GM18499 (cell line): ENCODE measurements at regions not wholly inside any gene's neighbourhood (a gene's known extent, or its start where the extent isn't known, plus 50 kb on each side); places are given as distances from the start of the nearest gene placed in this dataset.
A peak's percentile ranks its signal among the peaks of the same experiment; 100 is the strongest.
"Not testable (repeated sequence)": the region's sequence is repeated elsewhere in the genome, so short reads cannot be mapped to it uniquely, and the experiment has no call there.

Experiments
- ATAC-seq: cut with Tn5 transposase; IDR thresholded peaks from one replicate; pipeline ENCODE4 v1.9.1; 2021; ENCODE audit warnings: moderate number of reproducible peaks; ENCODE audit not compliant: insufficient read depth, unreplicated experiment

DNA sequence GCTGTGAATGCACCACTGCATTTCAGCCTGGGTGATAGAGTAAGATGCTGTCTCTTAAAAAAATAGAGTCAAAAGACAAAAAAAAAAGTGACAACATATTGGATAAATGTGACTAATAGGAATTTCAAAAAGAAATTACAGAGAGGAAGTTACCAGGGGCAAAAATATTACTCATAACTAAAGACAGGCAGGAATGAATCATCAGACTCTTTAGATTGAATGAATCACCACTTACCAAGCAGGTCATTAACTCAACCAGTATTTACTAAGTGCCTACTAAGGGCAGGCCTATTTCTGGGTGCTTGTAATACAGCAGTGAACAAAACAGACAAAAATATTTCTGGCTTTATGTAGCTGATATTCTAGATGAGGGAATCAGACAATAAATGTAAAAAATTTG, 301.3 kb downstream of the UBE2NL start:
- peak; percentile 85 for ATAC-seq

DNA sequence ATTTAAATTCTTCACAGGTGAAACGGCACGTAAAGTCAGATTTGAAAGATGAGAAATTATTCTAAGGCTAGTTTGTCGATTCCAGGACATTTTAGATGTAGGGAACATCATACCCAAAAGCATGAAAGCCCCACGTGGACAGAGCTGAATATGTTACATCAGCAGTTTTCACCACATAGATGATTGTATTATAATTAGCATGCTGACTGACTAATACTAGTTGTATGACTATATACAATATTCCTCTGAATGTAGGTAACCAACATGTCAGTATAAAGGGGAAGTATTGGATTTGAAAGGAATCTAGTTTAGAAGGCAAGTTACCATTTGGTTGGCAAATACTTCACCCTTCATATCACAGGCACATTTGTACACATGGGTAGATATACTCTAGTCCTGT, 304.6 kb downstream of the UBE2NL start:
- ATAC-seq: not testable (repeated sequence)

DNA sequence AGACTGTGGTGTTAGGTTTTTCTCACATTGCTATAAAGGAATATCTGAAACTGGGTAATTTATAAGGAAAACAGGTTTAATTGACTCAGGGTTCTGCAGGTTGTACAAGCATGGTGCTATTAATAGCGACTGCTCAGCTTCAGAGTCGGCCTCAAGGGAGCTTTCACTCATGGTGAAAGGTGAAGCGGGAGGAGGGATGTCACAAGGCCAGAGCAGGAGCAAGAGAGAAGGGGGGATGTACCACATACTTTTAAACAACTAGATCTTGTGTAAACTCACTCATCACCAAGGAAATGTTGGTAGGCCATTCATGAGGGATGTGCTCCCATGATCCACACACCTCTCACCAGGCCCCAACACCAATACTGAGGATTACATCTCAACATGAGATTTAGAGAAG, 313.2 kb downstream of the UBE2NL start:
- ATAC-seq: not testable (repeated sequence)

DNA sequence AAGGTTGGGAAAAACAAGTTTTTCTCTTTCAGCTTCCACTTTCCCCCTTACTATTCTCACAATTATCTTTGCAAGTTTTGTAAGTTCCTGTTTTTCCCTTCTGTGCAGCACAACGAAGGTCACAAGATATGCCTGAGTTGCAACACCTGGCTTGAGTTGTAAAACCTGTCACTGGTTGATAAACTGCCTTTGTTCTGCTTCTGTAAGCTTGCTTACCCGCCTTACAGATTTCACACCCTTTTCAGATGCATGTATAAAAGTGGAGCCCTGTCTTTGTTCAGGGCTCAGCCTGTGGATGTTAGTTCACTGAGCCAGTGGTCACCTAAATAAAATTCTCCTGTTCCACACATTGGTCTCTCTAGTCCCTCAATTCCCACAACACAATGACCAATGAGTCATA, 318.9 kb downstream of the UBE2NL start:
- ATAC-seq: not testable (repeated sequence)

DNA sequence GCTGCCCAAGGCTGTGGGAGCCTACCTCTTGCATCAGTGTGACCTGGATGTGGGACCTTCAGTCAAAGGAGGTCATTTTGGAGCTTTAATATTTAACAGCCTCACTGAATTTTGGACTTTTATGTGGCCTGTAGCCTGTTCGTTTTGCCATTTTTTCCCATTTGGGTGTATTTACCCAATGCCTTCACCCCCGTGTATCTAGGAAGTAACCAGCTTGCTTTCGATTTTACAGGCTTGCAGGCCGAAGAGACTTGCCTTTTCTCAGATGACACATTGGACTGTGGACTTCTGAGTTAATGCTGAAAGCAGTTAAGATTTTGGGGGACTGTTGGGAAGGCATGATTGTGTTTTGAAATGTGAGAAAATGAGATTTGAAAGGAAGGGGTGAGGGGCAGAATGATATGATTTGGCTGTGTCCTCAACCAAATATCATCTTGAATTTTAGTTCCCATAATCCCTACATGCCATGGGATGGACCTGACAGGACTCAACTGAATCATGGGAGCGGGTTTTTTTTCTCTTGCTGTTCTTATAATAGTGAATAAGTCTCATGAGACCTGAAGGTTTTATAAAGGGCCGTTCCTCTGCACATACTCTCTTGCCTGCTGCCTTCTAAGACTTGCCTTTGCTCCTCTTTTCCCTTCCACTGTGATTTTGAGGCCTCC, 324.6 kb downstream of the UBE2NL start:
- ATAC-seq: not testable (repeated sequence)

DNA sequence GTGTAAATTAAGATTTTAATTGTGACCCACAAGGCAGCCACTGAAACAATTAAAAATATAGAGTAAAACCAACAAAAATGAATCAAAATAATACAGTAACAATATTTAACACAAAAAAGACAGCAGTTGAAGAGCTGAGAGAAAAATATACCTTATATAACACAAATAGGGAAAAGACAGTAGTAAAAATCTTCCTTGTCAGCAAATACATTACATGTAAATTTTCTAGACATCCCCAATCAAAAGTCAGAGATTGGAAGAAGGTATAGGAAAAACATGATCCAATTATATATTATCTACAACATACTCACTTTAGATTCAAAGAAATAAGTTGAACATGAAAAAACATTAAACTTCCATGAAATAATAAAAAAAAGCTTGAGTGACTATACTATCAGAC, 330.8 kb downstream of the UBE2NL start:
- no peak for ATAC-seq

DNA sequence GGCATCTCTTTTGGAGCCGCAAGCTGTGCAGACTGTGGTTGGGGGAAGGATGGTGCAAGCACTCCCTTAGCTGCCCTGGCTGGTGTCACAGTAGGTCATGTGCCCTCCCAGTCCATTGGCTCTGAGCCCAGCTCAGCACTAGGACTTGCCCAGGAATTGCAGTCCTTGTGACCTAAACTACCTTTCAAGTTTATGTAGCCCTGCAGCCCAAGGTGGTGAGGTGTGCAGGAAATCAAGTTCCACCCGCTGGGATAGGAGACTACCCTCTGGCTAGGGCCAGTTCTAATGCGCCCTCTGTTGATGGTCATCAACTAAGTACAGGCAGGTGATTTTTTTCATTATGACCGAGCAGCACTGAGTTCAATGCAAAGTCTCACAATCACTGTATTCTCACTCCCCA, 335.2 kb downstream of the UBE2NL start:
- no peak for ATAC-seq

DNA sequence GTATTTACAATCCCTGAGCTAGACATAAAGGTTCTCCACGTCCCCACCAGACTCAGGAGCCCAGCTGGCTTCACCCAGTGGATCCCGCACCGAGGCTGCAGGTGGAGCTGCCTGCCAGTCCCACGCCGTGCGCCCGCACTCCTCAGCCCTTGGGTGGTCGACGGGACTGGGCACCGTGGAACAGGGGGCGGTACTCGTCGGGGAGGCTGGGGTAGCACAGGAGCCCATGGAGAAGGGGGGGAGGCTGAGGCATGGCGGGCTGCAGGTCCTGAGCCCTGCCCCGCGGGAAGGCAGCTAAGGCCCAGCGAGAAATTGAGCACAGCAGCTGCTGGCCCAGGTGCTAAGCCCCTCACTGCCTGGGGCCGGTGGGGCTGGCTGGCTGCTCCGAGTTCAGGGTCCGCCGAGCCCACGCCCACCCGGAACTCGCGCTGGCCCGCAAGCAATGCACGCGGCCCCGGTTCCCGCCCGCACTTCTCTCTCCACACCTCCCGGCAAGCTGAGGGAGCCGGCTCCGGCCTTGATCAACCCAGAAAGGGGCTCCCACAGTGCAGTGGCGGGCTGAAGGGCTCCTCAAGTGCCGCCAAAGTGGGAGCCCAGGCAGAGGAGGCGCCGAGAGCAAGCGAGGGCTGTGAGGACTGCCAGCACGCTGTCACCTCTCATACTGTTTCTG, 347.4 kb downstream of the UBE2NL start:
- not testable (repeated sequence) for ATAC-seq

DNA sequence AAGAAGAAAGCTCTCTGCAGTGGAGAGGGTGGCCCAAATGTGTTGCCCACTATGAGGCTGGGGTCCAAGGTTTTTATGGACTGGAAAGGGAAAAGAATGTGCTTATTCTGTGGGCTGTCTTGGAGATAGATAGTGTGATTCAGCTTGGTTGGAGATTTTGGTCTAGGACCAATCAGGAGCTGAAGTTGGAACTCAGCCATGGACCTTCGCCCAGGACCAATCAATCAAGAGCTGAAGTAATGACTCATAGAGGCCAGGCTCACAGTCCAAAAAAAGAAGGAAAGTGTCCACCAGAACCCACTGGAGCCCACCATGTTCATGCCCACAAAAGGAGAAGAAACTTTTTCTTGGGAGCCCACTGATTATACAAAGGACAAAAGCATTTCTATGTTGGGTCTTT, 369.5 kb downstream of the UBE2NL start:
- ATAC-seq: no peak

DNA sequence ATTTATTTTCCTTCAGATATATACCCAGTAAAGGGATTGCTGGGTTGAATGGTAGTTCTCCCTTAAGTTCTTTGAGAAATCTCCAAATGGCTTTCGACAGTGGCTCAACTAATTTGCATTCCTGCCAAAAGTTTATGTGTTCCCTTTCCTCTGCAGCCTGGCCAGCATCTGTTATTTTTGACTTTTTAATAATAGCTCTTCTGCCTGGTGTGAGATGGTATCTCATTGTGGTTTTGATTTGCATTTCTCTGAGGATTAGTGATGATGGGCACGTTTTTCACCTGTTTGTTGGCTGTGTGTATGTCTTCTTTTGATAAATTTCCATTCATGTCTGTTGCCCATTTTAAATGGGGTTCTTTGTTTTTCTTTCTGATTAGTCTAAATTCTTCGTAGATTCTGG, 375.2 kb downstream of the UBE2NL start:
- ATAC-seq: no peak

DNA sequence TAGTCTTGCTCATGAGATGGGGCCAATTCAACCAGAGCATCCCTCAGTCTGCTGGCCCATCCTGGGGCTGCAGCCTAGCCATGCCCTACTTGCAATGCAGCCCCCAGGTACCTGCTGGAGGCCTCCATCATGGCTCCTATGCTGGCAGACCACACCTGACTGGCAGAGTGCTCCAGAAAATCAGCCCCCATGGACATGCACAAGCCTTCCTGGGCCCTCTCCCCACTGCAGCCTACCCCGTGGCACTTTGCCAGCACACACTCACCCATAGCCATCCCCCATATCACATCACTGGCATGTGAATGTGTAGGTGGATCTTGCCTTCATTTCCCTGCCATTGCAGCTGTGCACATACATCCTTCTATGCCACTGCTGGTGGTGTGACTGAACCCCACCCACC, 381.8 kb downstream of the UBE2NL start:
- no peak for ATAC-seq

DNA sequence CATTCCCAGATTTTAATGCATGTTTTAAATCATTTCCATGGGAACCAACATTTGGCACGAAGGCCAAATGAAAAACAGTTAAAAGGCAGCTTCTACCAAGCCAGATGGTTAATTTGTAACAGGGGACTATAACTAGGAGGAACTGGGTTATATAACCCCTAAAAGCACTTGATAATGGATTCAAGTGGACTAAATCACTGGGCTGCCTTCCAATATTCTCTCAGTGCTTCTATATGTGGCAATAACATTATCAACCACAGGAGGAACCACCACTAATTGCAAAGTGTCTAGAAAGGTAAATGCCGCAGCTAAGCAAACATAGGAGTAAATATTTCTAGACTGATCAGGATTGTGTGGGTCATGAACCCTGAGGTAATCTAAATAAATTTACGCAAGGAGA, 391.5 kb downstream of the UBE2NL start:
- no peak for ATAC-seq

DNA sequence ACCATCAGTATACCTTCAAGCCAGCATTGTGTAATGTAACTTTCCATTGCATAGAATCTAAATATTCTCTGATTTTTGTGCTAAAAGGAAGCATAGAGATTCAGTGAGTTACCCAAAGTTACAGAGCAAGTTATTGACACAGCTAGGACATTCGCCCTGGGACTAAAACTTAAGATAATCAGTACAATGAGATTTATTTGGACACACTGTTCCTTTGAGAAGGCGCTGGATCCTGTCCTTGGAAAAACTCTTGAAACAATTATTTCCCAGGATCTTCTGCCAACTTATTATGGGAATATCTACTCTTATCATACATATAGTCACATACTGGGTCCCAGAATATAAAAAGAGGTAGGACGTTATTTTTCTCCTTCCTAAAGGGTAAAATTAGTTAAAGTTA, 392.0 kb downstream of the UBE2NL start:
- no peak for ATAC-seq

DNA sequence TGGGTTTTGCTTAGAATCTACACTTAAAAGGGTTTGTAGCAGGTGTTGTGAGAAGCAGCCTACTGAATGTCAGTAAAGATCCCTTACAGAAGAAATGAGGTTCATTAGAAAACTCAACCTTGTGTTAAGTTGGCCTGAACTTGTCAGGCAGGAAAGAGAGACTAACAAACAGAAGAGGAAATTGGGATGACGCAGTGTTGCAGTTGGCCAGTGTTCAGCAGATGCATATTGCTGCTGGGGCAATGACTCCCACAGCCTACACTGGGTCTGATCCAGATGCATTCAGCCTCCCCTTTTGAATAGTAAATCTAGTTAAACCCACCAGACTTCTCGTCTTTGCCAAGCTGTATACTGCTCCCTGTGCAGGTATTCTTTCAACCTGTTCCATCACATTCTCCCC, 409.4 kb downstream of the UBE2NL start:
- ATAC-seq: no peak

DNA sequence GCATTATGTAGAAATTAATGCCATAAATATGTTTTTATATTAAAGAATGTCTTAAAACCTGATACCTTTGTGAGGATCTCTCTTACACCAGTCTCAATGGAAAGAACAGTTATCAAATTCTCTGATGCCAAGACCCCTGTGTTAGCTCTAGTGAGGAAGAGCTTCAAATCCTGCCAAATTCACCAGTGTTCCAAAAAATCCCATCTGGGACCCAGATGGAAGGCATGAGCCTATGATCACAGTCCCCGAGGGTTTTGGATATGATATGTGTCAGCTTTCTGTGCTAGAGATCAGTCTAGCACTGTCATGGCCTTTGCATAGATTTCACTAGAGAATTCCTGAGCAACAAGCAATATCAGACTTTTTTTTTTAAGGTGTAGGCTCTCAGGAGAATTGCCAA, 412.1 kb downstream of the UBE2NL start:
- no peak for ATAC-seq

DNA sequence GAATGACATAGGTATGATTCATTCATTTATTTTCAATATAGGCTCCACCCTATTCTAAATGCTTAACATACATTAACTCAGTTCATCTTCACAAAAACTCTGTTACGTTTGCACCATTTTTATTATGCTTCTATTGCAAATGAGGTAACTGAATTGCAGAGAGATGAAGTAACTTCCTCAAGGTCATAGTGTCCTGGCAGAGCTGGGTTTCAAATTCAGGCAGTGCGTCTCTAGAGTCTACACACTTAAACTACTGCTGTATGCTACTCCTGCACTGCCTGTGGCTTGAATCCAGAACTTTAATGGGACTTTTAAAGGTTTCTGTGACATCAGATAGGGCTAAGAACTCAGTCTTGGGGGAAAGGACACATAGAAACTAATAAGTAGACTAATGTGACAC, 413.4 kb downstream of the UBE2NL start:
- ATAC-seq: no peak

DNA sequence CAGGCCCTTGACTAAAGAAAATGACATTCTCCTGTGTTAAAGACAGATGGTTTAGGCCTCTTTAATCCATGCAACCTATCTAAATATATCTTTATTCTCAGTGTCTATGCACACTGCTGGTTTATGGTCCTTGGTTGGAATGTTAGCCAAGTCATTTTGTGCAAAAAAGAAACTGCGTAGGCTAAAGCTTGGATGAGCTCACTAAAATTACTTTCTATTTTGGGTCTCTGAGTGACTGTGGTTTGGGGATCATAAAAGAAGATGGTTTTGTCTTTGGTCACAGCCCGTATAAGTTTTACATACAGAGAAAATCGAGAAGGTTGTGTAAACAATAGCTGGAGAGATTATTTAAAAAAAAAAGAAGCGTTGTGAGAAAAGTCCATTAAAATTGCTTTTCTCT, 443.6 kb downstream of the UBE2NL start:
- no peak for ATAC-seq

DNA sequence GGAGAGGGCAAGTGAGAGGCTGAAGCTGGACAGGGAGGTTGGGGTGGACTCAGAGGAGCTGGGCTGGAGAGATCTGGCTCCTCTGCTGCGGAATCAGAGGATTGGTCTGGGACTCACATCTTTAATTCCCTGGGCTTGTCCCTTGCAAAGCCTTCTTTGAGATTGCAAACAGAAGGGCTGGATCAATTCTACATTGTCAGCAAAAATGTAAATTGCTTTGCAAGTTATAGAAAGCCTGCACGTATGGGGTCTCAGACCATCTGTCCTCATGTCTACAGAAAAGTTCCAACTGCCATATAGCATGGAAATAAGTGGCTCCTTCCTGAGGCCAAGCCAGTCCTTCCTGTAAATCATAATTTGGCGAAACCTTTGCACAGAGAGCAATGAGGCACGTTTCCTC, 449.6 kb downstream of the UBE2NL start:
- ATAC-seq: no peak

DNA sequence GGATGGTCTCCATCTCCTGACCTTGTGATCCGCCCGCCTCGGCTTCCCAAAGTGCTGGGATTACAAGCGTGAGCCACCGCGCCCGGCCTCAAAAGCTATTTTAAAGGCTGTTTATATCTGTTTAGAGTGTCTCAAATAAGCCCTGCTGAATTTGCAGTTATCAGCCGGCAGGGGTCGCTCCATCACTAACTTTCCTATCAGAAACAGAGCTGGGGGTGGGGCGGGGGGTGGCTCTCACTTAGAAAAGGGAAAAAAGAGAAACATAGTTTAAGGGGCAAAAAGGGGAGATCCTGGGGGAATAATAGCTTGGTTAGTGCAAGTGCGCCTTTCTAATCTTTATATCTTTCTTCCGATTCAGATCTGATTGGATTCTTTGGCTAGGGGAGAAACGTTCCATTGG, 450.7 kb downstream of the UBE2NL start:
- no peak for ATAC-seq

DNA sequence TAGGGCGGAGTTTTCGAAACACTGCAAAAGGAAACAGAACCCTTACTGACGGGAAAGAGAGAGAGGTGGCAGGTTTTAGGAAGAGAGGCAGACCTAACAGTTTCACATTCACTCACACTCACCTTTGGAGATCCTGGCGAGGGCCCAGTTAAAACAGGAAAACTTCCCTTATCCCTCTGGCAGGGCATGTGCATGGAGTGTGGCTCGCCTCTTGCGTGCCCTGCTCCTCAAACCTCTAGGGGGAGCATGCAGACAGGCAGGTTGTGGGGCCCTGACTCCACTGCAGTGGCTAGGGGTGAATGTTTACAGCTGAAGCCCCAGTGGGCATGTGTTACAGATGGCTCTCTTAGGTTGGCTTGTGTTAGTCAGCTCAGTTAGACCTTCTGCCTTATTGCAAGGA, 451.5 kb downstream of the UBE2NL start:
- no peak for ATAC-seq

DNA sequence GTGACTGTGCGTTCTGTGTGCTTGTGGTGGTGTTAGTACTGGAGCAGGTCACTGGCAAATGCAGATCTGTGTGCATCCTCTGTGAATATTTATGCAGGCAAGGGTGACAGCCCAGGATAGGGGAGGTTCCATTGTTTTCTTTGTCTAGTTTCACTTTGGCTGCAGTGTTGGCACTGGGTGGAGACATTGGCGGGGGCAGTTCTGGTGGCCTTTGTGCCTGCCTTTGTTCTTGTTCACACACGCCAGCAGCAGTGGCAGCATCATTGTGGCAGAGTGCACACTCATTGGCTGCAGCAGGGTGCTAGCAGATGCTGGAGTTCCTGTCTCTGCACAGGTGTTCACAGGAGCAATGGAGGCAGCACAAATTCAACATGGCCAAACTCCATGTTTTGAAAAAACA, 495.3 kb downstream of the UBE2NL start:
- ATAC-seq: no peak

DNA sequence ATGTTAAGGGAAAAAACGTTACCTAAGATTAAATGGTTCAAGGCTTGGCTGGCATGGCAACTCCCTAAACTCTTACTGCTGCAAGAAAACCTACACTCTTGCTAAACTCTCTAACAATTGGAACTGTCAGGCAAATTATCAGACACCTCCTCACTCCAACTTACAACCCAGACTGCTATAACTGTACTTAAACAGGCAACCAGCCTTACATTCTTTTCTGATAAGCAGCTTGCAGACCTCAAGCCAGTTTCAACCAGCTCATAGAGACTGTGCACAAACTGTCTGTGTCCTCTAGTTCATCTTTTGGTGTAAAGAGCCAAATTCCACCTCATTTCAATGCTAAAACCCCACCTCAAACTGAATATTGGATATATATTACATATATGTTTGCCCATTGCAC, 504.9 kb downstream of the UBE2NL start:
- no peak for ATAC-seq
